Superior temporal gyrus (tissue), 1 donor: ENCODE measurements at regions not wholly inside any gene's neighbourhood (a gene's known extent, or its start where the extent isn't known, plus 50 kb on each side); places are given as distances from the start of the nearest gene placed in this dataset.
"Not testable (repeated sequence)": the region's sequence is repeated elsewhere in the genome, so short reads cannot be mapped to it uniquely, and the experiment has no call there.

Experiments used
- DNase-seq: peaks from one replicate; pipeline ENCODE4 v3.0.0-alpha.2; 2016; ENCODE audit errors: extremely low spot score

DNA sequence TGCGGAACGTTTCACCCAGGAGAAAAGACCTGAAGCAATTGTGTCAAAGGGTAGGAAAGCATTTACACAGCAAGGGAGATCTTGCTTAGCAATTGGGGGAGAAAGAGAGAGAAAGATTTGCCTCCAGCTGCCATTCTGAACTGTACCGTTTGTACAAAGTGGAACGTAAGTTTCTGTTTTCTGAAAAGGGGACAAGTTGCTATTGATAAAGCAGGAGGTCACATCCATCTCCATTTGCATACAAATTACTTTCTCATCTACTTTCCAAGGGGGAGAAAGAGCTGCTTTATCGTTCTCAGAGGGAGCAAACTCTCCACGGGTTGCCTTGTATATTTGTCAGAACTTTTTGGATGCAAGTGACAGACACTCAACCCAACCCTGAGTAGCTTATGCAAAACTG is 92.0 kb upstream of the CARD11 start:
- DNase-seq, result no peak

DNA sequence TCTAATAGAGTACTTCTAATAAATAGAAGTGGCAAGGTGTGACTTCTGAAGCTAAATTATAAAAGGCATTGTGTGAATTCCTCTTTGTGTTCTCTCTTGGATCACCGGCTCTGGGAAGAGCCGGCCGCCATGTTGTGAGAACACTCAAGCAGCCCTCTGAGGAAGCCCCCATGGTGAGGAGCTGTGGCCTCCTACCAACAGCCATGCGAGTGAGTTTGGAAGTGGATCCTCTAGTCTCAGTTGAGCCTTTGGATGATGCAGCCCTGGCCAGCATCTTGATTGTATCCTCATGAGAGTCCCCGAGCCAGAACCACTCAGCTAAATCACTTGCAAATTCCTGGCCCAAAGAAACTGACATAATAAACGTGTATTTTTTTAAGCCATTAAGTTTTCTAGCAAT is 94.5 kb upstream of the CARD11 start:
- DNase-seq, result no peak

DNA sequence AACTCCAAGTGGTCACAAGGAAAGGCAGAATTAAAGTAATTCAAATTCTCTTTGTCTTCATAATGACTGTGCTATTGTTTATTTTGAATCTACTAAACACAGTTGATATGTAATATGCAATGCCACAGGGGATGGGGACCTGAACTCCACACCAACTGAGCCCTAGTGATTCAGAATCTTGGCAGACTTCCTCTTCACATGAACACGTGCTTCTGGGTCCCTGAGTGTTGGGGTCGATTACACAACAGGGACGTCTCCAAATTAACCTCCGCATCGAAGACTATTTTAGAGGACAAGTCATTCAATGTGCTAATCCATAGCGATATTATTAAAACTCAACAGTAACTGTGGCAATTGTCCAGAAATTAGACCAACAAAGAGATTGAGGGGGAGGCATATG is 95.3 kb upstream of the CARD11 start:
- no peak for DNase-seq

DNA sequence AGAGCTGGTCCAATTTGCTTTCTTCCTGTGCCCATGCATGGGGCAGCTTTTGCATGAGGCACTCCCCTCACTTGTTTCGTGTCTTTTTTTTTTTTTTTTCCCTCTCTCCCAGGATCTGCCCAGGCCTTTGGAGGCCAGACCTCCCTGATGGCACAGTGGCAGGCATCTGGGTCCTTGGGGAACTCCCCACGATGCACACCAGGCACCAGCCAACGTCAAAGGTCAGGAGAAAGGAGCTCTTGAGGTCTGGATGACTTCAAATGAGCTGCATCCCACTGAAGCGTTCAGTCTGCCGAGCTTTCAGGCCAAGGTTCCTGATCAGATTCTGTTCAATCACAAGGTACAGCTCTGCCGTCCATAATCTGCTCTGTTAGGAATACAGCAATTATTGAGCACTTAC is 97.2 kb upstream of the CARD11 start:
- no peak for DNase-seq

DNA sequence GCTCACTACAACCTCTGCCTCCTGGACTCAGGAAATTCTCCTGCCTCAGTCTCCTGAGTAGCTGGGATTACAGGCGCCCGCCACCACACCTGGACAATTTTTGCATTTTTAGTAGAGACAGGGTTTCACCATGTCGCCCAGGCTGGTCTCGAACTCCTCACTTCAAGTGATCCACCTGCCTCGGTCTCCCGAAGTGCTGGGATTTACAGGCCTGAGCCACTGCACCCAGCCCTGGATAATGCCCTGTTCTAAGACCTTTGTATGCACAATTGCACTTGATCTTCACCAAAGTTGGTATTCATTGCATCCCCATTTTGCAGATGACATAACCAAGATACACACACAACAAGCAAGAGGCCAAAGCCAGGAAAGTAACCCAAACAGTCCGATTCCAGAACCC is 97.7 kb upstream of the CARD11 start:
- DNase-seq, result no peak

DNA sequence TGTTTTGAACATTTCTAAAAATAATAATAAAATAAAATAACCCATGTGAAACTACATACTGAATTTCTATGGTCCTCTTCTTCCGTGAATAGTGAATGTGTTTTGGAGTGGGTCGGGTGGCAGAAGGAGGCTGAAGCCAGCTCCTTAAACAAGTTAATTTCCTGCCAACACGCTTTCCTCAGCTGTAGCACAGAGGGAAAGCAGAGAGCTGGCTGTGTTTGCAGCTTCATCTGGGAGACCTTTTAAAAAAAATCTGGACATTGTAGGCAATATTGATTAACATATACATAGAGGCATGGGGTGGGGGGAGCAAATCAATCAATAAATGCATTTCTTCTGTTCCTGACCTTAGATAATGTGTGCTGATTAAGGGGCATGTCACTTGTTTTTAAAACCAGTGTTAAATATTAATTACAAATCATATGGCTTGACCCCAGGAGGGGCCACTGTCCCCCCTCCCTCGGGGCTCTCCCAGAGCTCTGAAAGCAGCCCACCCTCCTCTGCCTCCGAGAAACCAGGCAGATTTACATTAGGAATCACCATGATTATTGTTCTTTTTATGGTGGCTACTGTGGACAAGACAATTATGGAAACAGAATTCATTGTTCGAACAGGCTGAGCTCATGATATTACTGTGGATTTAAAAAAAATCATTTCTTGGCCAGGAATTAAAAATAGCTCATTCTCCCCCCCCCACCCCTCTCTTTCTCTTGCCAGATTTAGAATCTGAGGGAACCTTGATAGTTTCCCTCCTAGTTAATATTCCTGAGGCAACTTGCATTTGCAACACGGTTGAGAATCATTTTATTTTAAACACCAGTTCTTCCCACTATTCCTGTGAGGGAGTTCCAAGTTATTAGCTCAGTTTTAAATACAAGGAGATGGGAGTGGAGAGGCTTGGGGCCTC is 100.5 kb upstream of the CARD11 start:
- no peak for DNase-seq

DNA sequence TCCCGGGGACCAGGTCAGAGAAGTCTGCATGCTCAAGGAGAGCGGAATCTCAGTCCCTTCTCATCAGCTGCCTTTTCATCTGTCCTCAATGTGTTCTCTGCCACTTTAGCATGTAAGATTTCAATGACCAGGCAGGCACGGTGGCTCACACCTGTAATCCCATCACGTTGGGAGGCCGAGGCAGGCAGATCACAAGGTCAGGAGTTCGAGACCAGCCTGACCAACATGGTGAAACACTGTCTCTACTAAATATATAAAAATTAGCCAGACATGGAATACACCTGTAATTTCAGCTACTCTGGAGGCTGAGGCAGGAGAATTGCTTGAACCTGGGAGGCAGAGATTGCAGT is 101.1 kb upstream of the CARD11 start:
- DNase-seq, result not testable (repeated sequence)

DNA sequence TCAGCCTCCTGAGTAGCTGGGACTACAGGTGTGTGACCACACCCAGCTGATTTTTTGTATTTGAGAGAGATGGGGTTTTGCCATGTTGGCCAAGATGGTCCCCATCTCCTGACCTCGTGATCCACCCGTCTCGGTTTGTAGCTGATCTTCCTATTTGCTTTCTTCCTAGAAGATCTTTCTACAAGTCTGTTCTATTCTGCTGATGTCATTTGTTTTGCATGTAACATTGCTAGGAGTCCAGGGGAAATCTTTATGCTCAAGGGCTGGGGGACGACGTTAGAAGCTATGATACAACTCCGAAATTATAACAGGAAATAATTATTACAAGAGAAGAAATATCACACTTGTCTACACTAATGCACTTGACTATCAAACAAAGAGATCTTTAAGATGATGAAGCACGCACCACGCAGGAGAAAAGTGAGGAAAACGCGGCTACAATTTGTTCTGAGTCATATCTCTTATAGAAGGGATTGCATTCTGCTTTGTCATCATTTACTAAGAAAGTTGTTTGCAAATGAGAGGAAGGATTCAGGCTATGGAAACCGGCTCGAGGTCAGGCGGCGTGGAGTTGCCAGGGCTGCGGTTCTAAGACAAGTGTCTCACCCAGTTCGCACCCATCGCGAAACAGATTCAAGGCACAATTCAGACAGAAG is 103.0 kb upstream of the CARD11 start:
- DNase-seq, result no peak

DNA sequence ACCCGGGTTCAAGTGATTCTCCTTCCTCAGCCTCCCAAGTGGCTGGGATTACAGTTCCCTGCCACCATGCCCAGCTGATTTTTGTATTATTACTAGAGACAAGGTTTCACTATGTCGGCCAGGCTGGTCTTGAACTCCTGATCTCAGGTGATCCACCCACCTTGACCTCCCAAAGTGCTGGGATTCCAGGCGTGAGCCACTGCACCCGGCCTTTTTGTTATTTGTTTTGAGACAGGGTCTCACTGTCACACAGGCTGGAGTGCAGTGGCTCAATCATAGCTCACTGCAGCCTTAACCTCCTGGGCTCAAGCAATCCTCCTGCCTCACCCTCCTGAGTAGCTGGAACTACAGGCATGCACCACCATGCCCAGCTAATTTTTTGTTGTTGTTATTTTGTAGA is 104.8 kb upstream of the CARD11 start:
- DNase-seq, result not testable (repeated sequence)

DNA sequence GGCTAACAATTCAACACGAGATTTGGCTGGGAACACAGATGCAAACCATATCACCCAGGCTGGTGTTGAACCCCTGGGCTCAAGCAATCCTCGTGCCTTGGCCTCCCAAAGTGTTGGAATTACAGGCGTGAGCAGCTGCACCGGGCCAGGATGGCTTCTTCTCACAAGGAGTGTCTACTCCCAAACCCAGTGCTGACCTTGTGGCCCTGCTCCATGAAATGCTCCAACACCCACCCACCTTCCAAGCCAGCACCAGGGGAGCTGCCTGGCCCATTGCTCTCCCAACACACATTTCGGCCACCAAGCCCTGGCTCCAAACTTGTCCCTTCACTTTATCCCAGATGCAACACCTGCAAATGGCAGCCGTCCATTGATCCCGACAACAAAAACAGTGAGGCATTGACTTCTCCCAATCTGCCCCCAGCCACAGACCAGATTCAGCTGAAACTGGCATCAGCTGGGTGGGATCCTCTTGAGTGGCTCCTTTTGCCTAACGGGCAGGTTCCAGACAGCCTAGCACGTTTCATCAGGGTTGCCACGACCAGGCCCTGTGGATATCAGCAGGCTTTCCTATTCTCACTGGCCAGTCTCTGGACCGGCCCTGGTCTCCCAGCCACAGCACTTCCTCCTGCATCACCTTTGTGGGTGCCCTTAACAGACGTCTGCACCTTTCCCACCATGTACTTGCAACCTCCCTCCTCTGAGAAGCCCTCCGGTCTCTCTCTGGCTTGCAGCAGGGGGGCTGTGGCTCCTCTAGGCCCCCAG is 105.7 kb upstream of the CARD11 start:
- DNase-seq, result no peak

DNA sequence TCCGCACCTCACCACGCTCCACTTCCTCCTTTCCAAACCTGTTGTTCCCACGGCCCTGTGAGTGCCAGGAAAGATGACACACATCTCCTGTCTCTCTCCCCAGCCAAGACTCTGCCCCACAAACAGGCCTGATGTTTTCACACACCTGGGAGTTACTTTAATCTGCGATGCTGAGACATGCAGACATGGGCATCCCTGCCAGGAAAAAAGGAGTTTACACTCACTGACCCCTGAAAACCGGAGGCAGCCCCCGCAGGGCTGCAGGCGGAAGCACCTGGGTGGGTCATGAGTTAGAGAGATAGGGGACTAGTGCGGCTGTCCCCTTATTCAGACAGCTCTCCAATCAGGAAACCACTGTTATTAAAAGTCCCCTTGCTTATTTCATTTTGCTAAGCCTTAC is 106.4 kb upstream of the CARD11 start:
- DNase-seq, result no peak

DNA sequence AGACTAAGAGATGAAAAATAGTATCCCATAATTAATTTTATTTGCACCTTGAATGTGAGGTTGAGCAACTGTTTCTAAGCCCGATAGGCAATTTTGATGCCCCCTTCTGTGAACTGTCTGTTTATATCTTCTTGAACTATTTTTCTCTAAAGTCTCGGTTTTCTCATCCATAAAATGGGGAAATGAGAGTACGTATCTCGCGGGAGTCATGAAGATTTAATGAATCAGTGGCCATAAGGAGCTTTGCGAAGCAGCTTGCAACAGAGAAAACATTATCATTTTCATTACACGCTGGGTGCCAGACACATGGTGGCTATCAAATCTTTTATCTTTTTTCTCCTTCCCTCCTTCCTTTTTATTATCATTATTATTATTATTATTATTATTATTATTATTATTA is 108.1 kb upstream of the CARD11 start:
- DNase-seq, result no peak

DNA sequence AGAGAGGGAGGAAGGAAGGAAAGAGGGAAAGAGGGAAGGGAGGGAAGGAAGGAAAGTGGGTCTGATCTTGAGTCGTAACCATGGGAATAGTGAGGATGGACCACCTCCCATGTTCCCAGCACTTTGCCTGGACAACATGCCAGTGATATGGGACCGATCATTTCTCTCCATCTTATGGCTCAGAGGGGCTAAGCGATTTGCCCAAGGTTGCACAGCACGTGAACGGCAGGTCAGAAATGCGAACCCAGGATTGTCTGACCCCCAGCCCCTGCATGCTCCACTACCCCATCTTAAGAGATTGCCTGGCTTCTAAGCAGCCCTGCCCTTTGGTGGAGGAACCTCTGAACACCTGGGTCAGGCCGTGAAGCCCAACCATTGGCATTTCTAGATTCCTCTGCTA is 109.0 kb upstream of the CARD11 start:
- DNase-seq, result no peak

DNA sequence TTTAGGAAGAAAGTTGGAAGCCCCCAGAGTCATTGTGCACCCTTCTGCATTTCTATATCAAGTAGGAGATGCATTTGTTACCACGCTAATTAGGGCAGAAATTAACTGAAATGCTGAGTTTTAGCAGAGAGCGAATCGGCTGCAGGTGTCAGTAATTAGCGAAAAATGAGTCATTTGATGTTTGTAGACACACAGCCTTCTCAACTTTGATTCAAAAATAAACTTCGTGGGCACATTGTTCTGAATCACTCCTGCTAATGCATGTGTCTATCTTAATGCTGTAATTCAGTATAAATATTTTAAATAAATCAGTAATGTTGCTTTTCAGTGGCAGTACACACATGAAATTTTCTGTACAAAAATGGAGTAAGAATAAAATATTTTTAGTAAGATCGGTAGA is 109.5 kb upstream of the CARD11 start:
- no peak for DNase-seq

DNA sequence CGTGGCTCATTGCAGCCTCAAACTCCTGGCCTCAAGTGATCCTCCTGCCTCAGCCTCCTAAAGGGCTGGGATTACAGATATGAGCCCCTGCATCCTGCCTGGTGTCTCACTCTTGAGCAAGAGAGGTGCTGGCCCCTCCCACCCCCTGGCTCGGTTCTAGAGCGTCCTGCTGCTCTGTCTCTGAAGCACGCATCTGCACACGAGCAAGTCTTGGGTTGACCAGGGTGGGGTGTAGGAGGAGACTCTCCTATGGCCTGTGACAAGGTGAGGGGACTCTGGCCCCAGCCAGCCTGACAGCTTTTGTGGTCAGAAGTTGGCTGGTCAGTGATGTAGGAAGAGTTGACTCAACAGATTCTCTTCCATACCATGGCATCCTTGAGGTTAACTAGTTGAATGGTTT is 110.7 kb upstream of the CARD11 start:
- no peak for DNase-seq

DNA sequence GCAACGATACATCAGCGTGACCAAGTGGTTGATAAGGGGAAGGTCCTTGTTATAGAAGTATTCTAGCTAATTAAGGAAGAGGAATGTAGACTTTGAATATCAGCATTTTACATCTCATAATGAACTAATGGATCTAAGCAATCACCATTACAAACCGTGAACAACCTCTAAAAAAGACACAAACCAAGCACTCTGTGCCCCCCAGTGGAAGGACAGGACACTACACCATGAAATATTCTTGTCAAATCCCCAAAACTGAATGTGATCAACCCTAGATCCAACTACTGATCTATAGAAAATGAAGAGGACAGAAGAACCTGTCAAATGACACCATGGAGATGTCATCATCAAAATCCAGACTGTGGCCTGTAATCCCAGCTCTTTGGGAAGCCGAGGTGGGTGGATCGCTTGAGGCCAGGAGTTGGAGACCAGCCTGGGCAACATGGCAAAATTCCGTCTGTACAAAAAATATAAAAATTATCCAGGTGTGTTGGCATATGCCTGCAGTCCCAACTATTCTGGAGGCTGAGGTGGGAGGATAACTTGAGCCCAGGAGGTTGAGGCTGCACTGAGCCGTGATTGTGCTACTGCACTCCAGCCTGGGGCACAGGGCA is 111.3 kb upstream of the CARD11 start:
- DNase-seq, result no peak

DNA sequence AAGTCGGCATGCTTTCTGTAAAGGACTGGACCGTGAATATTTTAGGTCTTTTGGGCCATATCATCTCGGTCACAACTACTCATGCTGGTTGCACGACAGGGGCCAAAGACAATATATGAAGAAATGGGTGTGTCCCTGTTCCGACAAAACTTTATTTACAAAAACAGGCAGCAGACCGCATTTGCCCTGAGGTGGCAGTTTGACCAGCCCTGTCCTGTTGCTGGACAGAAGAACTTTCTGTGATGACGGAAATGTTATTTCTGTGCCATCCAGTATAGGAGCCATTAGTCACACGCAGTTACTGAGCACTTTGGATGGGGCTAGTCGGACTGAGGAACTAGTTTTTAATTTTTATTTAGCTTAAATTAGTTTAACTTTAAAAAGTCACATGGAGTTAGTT is 112.8 kb upstream of the CARD11 start:
- DNase-seq, result no peak

DNA sequence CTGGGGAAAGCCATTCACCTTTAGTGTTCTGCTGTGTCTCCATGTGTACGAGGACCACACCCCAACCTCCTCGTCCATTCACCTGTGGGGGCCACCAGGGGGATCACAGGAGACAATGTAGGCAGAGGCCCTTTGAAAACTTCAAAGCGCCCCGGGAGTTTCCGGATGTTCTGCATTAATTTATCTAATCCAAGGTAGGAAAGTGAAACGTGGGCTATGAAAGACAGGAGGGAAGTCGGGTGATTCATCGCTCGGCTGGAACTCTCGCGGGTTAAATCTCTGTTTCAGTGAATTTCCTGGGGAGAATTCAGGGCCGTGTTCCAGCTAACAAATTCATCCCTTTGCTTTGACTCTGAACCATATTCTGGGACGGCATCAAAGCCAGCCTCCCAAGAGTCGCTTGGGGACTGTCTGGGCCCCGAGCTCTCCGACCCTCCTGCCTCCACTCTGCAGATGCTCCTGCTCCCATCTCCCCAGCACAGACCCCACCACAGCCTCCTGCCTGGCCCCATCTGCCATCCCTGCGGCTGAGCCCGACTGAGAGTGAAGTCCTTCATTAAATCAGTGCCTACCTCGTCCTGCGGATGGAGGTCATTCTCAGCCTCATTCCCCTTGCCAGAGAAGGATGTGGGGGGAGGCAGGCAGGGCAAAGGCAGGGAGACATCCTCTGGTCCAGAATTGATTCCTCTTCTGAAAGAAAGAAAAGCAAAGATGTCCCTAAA is 114.1 kb upstream of the CARD11 start:
- no peak for DNase-seq

DNA sequence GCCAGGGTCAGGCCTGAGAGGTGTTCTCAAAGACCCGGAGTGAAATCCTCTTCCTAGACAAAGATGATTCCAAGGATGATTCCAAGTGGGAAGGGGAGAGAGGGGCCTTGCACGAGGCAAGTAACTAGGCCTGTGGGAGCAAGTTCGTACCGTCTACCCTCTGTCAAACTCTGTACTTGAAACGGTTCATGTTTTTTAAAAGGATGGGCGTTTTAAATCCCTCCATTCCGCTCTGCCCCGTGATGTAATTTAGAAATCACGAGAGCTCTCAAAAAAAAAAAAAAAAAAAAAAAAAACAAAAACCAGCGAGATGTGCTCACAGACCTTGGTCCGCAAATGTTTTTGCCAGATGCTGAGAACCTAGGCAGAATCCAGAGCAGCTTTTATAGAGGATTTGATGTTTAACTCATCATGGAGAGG is 114.7 kb upstream of the CARD11 start:
- no peak for DNase-seq

DNA sequence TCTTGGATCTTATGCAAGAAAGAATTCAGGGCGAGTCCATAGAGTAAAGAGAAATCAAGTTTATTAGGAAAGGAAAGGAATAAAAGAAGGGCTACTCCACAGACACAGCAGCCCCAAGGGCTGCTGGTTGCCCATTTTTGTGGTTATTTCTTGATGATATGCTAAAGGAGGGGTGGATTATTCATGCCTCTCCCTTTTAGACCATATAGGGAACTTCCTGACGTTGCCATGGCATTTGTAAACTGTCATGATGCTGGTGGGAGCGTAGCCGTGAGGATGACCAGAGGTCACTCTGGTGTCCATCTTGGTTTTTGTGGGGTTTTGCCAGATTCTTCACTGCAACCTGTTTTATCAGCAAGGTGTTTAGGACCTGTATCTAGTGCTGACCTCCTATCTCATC is 115.4 kb upstream of the CARD11 start:
- no peak for DNase-seq

DNA sequence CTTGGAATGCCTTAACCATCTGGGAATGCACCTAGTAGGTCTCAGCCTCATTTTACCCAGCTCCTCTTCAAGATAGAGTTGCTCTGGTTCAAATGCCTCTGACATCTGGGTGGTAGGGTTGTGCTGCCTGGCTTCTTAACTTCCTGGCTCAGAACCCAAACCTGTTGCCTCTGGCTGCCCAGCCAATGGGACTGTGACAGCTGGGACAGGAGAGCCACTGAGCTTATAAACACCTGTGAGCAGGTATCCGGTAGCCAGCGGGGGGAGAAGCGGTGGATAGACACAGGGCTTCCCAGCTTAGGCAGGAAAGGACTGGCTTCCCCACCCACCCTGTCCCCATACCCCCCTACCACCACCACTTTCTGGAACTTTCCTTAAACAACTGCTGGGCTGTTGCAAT is 115.8 kb upstream of the CARD11 start:
- DNase-seq, result no peak

DNA sequence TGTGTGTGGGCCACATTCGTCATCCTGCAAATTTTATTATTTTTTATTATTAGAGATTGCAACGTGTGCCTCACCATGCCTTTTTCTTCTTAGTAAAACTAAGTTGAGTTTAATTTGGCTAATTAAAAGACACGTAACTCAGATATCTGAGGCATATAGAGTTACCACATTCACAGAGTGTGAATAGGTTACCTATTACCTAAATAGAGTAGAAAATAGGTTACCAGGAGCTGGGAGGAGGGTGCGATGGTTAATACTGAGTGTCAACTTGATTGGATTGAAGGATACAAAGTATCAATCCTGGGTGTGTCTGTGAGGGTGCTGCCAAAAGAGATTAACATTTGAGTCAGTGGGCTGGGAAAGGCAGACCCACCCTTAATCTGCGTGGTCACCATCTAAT is 116.3 kb upstream of the CARD11 start:
- DNase-seq, result not testable (repeated sequence)
